Spinal cord (tissue), 9 donors: ENCODE measurements at regions not wholly inside any gene's neighbourhood (a gene's known extent, or its start where the extent isn't known, plus 50 kb on each side); places are given as distances from the start of the nearest gene placed in this dataset.
A peak's percentile ranks its signal among the peaks of the same experiment; 100 is the strongest.
"Not testable (repeated sequence)": the region's sequence is repeated elsewhere in the genome, so short reads cannot be mapped to it uniquely, and the experiment has no call there.

Experiments
- DNase-seq, 6 donors: peaks; one replicate each; pipeline versions ENCODE4 v3.0.0 to v3.0.0-alpha.2; 2013 to 2015; ENCODE audit warnings: low spot score in 6 of 6, low read depth in 4 of 6
- H3K27ac ChIP-seq: one replicate; pipeline ENCODE4 v1.5.1; 2013; ENCODE audit warnings: low read depth, low read length, control low read depth
- H3K27me3 ChIP-seq: one replicate; pipeline ENCODE4 v1.6.1; 2013; ENCODE audit warnings: low read length; ENCODE audit not compliant: control insufficient read depth, insufficient read depth
- H3K36me3 ChIP-seq: one replicate; pipeline ENCODE4 v1.6.1; 2013; ENCODE audit warnings: low read length; ENCODE audit not compliant: control insufficient read depth, insufficient read depth
- H3K4me1 ChIP-seq: one replicate; pipeline ENCODE4 v1.6.1; 2013; ENCODE audit warnings: low read length; ENCODE audit not compliant: control insufficient read depth, insufficient read depth
- H3K4me3 ChIP-seq: one replicate; pipeline ENCODE4 v1.5.1; 2013; ENCODE audit warnings: low read depth, low read length, control low read depth
- H3K9me3 ChIP-seq: one replicate; pipeline ENCODE4 v1.6.1; 2013; ENCODE audit warnings: low read length; ENCODE audit not compliant: control insufficient read depth, insufficient read depth
- WGBS: methylation state at CpG from one replicate; pipeline ENCODE4 v1.1.5; 2013; ENCODE audit warnings: missing lambda C conversion rate; ENCODE audit not compliant: insufficient coverage; 5-methylcytosine and 5-hydroxymethylcytosine counted together
- donor health status: healthy.

DNA sequence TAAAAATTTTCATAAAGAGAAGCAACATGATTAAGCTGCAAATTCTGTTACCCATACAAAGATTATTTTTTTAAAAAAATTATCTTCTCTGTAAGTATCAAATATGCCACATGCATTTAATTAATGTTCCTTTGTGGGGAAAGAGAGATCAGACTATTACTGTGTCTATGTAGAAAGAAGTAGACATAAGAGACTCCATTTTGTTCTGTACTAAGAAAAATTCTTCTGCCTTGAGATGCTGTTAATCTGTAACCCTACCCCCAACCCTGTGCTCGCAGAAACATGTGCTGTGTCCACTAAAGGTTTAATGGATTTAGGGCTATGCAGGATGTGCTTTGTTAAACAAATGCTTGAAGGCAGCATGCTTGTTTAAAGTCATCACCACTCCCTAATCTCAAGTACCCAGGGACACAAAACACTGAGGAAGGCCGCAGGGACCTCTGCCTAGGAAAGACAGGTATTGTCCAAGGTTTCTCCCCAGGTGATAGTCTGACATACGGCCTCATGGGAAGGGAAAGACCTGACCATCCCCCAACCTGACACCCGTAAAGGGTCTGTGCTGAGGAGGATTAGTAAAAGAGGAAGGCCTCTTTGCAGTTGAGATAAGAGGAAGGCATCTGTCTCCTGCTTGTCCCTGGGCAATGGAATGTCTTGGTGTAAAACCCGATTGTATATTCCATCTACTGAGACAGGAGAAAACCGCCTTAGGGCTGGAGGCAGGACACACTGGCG lies 1260.9 kb upstream of the RAG2 start:
- H3K27ac ChIP-seq, DNase-seq, H3K27me3 ChIP-seq, H3K4me1 ChIP-seq, H3K4me3 ChIP-seq, H3K9me3 ChIP-seq, H3K36me3 ChIP-seq: not testable (repeated sequence)
- no CpG with 5 or more reads among the region's 7 CpGs for WGBS

DNA sequence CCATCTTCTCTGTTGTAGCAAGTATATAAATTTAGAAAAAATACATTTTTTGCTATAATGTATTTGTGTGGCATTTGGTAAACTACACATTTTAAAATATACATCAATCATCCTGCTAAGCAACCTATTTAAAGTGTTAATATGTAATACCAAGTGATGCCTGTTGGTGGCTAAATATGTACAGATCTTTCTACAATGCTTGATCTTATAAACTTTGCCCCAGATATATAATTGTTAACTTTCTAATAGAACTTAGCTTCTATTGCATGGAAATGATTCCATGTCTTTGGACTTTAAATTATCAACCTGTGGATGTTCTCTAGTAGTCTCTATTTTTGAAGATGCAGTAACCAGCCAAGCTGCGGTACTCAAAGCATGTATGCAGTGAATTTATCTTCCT lies 1260.4 kb upstream of the RAG2 start:
- Histone ChIP-seq H3K27me3 (no peaks in the 10 kb centered on the region), H3K36me3 (no peaks in the 10 kb centered on the region), H3K4me3 (no peak overlapping the region), H3K4me1 (no peaks in the 10 kb centered on the region), H3K27ac (no peak overlapping the region), H3K9me3 (no peaks in the 10 kb centered on the region)
- no CpG with 5 or more reads among the region's 1 CpG for WGBS
- no peak for DNase-seq

DNA sequence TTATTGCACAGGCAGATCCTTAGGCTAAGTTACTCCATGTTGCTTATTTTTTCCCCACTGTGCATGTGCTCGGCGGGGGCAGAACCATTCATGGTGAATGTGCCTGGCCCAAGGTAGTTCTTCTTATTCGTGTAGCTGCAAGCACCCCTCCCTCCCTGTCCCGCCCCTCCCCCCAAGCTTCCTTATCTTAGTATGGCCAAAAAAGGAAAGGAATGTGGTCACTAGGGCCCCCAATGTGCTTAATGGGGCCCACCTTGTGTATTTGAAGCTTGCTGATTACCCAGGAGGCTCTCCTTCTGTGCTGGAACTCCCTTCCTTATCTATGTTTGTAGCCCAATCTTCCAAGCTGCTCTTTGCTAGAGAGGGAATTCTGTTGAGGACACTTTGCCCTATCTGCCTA lies 1259.7 kb upstream of the RAG2 start:
- Histone ChIP-seq H3K27me3 (no peaks in the 10 kb centered on the region), H3K4me1 (no peaks in the 10 kb centered on the region), H3K4me3 (no peak overlapping the region), H3K27ac (no peak overlapping the region), H3K9me3 (no peaks in the 10 kb centered on the region), H3K36me3 (no peaks in the 10 kb centered on the region)
- no peak for DNase-seq
- 100% methylated on average over 2 of the region's 4 CpGs for WGBS

DNA sequence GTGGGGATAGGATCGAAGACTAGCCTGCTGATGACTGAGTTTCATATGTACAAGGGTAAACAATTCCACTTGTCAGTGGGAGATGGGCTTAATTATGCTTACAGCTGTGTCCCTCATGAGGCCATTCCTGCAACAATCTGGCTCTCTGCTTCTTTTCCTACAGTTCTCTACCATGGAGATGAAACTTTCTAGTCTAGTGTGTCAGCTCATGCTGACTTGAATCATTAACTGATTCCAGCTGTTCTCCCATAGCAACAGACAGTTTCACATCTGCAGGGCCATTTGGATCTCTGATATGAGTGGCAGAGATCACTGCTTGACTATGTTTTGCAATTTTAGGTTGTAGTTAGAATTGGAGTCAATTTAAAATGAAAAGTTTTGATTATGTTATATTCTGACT lies 1251.7 kb upstream of the RAG2 start:
- DNase-seq: peak in 5 of 6 donors; percentile 4 to 81 (median 31)
- Histone ChIP-seq H3K4me1 (no peaks in the 10 kb centered on the region), H3K27me3 (no peaks in the 10 kb centered on the region), H3K36me3 (no peaks in the 10 kb centered on the region), H3K9me3 (no peaks in the 10 kb centered on the region), H3K27ac (no peak overlapping the region), H3K4me3 (no peak overlapping the region)
- WGBS: 14% methylated on average over 1 of the region's 1 CpG

DNA sequence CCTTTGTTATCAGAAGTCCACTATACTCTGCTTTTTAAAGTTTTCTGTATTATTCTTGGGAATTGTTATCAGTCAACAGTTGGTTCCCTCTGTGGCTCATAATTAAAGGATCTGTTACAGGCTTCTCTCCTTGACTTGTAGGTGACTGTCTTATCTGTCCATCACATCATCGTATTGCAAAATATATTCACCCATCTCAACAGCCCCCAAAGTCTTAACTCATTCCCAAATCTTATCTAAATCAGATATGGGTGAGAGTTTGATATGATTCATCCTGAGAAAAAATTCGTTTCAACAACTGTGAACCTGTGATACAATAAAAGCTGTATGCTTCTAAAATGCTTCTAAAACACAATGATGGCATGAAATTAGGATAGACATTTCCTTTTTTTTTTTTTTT lies 1245.6 kb upstream of the RAG2 start:
- Histone ChIP-seq H3K27ac (no peak overlapping the region), H3K4me1 (no peaks in the 10 kb centered on the region), H3K36me3 (no peaks in the 10 kb centered on the region), H3K4me3 (no peak overlapping the region), H3K9me3 (no peaks in the 10 kb centered on the region), H3K27me3 (no peaks in the 10 kb centered on the region)
- no CpG with 5 or more reads among the region's 2 CpGs for WGBS
- DNase-seq: no peak

DNA sequence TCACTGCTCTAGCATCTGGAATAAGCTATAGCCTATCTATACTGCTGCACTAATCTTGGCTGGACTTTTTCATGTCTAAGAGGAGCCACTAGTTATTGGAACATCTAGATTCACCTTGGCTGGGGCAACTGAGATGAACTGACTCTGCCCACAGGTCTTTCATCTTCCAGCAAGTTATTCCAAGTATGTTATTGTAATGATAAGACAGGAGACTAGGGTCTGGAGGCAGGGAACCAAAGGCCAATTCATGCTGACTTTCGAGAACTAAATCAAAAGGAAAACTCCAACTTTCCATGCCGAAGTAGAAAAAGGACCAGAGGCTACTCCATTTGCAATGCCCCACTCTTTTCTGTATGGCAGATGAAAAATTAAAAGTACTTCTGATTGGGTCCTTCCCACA lies 1243.0 kb upstream of the RAG2 start:
- WGBS: 100% methylated on average over 1 of the region's 2 CpGs
- Histone ChIP-seq H3K4me1 (no peaks in the 10 kb centered on the region), H3K27ac (no peak overlapping the region), H3K4me3 (no peak overlapping the region), H3K9me3 (no peaks in the 10 kb centered on the region), H3K27me3 (no peaks in the 10 kb centered on the region), H3K36me3 (no peaks in the 10 kb centered on the region)
- DNase-seq: no peak

DNA sequence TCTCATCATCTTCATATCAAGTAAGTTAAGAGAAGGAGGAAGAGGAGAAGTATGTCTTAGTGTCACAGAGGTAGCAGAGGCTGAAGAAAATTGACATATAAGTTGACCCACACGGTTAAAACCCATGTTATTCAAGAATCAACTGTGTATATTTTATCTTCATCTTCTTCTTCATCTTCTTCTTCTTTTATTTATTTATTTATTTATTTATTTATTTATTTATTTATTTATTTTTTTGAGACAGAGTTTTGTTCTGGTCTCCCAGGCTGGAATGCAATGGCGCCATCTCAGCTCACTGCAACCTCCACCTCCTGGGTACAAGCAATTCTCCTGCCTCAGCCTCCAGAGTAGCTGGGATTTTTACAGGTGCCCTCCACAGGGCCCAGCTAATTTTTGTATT lies 1242.3 kb upstream of the RAG2 start:
- not testable (repeated sequence) for H3K27ac ChIP-seq, DNase-seq, H3K4me3 ChIP-seq, H3K27me3 ChIP-seq, H3K9me3 ChIP-seq, H3K36me3 ChIP-seq, H3K4me1 ChIP-seq
- no CpG with 5 or more reads among the region's 2 CpGs for WGBS

DNA sequence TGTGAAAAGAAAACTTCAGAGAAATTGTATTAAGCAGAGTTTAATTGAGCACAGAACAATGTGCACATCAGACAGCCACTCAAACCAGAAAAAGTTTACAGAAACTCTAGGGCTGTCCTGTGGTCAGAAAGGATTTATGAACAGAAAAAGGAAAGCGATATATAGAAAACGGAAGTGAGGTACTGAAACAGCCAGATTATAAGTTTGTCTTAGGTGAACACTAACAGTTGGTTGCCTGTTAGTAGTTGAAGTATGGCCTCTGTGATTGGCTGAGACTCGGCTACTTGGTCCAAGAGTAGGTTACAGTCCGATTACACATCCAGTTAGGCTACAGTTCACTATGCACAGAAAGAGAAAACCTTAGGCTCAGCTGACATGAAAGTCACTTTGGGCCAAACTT lies 1232.5 kb upstream of the RAG2 start:
- H3K9me3 ChIP-seq: no peaks in the 10 kb centered on the region
- no peak for DNase-seq
- H3K27ac ChIP-seq: no peak overlapping the region
- WGBS: 88% methylated on average over 2 of the region's 4 CpGs
- no peak overlapping the region for H3K4me3 ChIP-seq
- H3K36me3 ChIP-seq: no peaks in the 10 kb centered on the region
- H3K27me3 ChIP-seq: no peaks in the 10 kb centered on the region
- H3K4me1 ChIP-seq: no peaks in the 10 kb centered on the region

DNA sequence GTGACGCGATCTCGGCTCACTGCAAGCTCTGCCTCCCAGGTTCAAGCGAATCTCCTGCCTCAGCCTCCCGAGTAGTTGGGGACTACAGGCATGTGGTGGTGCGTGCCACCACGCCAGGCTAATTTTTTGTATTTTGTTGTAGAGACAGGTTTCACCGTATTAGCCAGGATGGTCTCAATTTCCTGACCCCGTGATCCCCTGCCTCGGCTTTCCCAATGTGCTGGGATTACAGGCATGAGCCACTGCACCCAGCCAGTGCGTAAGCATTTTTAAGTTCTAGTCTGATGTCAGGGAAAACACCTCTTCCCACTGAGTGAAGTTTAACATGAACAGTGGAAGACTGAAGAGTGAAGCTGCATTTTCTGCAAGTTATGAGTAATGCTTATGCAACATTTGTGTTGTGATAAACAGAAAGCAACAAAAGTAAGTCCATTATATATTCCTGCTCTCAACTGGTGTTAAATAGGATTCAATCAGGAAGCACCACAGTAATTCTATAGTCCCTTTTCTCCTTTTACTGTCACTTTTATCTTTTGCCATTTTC lies 1219.8 kb upstream of the RAG2 start:
- WGBS: 98% methylated on average over 11 of the region's 11 CpGs
- Histone ChIP-seq H3K4me3 (no peak overlapping the region), H3K4me1 (no peaks in the 10 kb centered on the region), H3K36me3 (no peaks in the 10 kb centered on the region), H3K27ac (no peak overlapping the region), H3K27me3 (no peaks in the 10 kb centered on the region), H3K9me3 (peaks cover 4% of the 10 kb centered on the region)
- DNase-seq: no peak

DNA sequence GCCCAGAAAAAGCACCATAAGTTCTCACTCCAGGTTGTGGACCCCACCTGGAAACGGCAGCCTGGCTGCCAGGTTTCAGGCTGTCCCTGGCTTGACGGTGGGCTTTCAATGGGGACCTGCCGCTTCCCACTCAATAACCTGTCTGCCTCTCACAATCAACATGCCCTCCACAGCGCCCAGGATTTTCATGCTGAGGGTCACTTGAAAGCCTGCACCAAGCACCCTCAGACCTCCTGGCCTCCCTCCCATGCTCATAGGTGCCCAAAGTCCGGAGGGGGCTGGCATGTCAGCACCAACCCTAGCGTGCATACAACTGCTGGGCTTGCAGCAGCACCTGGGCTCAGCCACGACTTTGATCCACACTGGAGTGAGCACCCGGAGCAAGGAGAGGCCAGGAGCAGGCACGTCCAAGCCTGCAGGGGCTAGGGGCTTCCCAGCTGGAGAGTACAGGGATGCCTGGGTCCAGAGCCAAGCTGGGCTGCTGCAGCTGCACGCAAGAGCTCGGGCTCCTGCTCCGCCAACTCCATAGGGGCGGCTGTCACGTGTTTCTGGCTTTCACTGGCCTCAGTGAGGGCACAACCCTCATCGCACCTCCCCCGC lies 1214.3 kb upstream of the RAG2 start:
- H3K36me3 ChIP-seq: no peaks in the 10 kb centered on the region
- no peak for DNase-seq
- H3K27ac ChIP-seq: no peak overlapping the region
- no peaks in the 10 kb centered on the region for H3K9me3 ChIP-seq
- WGBS: 93% methylated on average over 12 of the region's 16 CpGs
- no peaks in the 10 kb centered on the region for H3K27me3 ChIP-seq
- no peaks in the 10 kb centered on the region for H3K4me1 ChIP-seq
- H3K4me3 ChIP-seq: no peak overlapping the region
